GM12873 (cell line): ENCODE measurements at regions not wholly inside any gene's neighbourhood (a gene's known extent, or its start where the extent isn't known, plus 50 kb on each side); places are given as distances from the start of the nearest gene placed in this dataset.

Source experiments
- CTCF ChIP-seq: IDR thresholded peaks from 2 replicates; pipeline ENCODE4 v1.5.1; 2012; ENCODE audit warnings: low read depth, mild to moderate bottlenecking, moderate library complexity, low read length, control low read depth; ENCODE audit not compliant: insufficient read depth; ENCODE audit errors: missing control alignments

- TF ChIP-seq CTCF = no peak
Observed at GRCh38 chr12:87141091-87141490, 884.9 kb upstream of the MGAT4C start.

- no peak for TF ChIP-seq CTCF
Observed at GRCh38 chr12:87140262-87140661, 884.1 kb upstream of the MGAT4C start.

- TF ChIP-seq CTCF = no peak
Observed at GRCh38 chr12:87137220-87137619, 881.0 kb upstream of the MGAT4C start.

DNA sequence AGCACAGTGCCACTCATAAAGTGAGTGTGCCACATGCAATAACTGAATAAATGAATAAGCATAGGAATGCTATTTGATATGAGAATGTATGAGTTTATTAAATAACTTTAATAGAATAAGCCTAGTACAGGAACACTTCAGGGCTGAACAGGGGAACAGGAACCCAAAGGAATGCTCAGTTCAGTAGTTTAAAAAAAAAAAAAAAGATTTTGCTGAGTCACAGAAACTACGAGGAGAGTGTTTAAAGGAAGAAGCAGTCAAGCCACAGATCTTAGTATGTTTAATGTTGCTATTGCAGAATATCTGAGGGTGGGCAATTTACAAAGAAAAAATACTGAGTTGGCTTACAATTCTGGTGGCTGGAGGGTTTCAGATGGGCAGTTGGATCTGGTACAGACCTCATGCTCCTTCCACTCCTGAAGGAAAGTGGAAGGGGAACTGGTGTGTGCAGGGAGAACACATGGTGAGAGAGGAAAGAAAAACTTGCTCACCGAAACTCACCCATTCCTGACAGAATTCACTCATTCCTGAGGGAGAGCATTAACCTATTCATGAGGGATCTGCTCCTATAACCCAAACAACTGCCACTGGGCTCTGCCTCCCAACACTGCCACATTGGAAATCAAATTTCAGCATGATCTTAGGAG, 880.3 kb upstream of the MGAT4C start:
- no peak for TF ChIP-seq CTCF

DNA sequence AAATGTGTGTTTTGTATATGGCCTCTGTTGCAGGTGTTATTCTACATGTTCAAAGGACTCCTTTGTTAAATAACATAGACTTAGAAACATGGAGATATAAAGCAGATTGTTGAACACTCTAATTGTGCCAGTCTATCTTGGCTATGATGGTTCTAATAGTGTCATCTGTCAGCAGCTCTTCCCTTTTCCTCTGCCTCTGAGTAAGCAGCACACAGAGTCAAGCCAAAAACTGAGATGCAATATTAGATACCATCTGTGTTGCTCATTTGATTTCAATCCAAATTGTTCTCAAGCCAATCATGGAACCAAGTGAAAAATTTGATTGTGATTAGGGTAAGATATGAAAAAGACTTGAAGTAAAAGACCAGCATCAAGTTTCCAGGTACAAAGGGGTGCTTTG, 871.1 kb upstream of the MGAT4C start:
- TF ChIP-seq CTCF = no peak

DNA sequence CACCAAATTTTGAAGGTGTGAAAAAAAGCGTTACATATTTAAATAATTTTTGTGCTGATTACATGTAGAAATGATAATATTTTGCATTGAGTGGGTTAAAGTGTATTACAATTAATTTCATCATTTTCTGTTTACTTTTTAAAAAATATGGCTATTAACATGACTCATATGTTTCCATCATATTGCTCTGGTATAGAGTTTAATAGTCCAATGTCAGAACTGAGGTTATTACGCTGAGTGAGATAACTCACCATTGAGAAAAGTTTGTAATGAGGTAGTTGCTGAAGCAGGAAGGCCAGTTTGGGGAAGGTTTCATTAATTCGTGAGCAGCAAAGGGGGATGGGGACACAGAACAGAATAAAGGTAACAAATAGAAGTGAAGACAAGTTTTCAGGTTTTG, 865.7 kb upstream of the MGAT4C start:
- TF ChIP-seq CTCF = no peak

DNA sequence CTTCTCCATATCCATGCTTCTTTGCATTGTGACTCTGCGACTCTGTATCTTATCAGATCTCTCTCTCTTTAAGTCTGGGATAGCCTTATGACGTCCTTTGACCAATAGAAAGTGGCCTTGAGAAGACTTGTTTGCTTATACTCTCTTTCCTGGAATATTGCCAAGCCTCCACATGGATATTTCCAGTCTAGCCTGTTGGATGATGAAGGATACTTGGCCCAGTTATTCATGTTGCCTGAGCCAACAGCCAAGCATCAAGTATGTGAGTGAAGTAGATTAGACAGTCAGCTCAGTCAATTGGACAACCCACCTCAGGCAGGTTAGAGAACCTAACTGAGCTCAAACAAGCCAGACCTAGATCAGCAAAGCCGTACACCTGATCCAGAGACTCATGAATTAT, 864.2 kb upstream of the MGAT4C start:
- TF ChIP-seq CTCF = no peak
